ENCODE measurements at regions not wholly inside any gene's neighbourhood (a gene's known extent, or its start where the extent isn't known, plus 50 kb on each side); places are given as distances from the start of the nearest gene placed in this dataset.

DNA sequence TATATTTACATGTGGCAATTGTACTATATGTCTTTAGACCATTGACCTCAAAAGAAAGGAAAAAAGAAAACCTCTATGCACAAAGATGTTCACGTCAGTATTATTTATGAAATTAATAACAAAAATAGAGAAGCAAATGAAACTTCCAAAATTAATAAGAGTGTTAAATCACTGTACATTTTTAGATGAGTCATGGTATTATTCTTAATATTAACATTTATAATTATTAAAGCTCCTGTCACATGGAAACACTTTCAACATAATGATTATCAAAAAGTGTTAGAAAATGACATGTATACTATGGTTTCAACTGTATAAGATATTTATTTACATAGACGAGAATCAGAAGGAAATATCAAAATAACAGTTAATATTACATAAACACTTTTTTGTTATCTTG lies 324.9 kb upstream of the RUNX1 start:
- DNase-seq (ENCODE audit: low spot score) = no peak

DNA sequence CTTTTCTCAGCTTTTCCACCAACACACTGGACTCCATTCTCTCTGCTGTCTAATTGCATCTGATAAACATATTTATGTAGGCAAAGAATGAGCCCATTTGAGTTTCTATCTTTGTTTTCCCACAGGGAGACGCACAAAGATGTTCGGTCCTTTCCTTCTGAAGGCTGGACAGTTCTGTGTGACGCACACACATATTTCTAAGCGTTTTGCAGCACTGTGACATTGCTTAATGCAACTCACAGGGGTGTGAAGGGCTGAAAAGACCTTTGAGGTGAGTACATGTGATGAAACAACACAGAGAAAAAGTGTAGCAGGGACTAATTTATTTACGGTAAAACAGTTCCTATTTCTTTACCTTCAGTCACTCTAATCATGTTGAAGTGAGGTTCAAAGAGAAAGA lies 323.1 kb upstream of the RUNX1 start:
- no peak for DNase-seq (ENCODE audit: low spot score)

DNA sequence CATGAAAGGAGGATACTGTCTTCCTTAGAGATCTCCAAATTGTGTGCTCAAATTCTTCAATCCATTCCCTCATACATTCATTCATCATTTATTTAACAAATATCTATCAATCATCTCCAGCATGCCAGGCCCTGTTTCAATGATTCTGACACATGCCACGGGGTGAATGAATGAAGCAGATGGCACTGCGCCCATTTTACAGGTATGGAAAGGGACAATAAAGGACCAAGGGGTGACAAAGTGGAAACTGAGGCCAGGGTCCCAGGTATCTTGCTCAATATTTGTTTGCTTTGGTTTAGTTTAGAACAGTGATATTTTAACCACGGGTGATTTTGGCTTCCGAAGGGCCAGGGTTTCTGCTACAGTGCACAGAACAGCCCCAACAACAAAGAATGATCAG lies 321.6 kb upstream of the RUNX1 start:
- DNase-seq (ENCODE audit: low spot score) = no peak

DNA sequence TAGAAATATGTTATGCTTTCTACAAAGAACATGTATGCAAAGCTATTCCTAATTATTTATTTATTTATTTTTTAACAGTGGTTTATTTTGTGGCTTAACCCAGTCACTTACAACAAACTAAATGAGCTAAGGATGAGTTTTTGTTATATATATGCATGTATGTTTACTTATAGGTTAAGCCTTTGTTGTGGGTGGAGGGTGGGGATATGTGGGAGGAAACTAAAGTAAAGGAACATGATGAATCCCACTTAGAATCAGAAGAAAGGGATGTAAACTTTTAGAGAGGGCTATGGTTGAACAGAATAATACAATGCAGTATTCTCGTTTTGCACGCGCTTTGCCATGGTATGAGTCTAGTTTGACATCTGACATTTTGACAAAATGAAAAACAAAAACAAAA lies 321.0 kb upstream of the RUNX1 start:
- no peak for DNase-seq (ENCODE audit: low spot score)

DNA sequence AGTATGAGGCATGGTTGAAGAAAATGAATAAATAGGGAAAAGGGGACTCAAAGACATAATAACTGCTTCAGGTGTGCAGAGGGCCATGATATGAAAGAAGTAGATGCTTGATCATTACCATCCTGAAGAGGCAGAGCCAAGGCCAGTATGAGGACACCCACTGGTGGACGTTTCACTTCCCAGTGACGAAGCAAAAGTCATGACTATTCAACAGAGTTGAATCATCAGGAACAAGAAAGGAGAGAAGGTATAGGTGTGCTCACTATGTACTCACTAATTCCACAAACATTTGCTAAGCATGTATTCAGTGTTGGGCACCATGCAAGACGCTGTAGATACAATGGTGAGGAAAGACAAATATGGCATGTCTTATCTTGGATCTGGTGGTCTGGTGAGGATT lies 319.2 kb upstream of the RUNX1 start:
- DNase-seq (ENCODE audit: low spot score) = no peak

DNA sequence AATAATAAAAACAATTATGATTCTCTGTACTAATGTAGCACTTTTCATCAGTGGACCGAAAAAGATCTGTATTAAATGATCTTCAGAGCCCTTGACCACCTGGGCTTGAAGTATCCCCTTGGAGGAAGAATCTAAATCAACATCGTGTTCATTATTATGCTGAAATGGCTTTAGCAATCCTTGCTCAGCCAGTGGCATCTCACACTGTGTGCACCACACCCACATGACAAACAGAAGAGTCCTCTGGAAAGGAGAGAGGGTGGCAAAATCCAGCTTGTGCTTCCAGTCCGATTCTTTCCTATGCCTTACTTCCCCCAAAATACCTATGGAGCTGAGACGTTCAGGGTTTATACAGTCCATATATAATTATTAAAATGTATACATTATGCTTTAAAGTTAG lies 318.5 kb upstream of the RUNX1 start:
- no peak for DNase-seq (ENCODE audit: low spot score)

DNA sequence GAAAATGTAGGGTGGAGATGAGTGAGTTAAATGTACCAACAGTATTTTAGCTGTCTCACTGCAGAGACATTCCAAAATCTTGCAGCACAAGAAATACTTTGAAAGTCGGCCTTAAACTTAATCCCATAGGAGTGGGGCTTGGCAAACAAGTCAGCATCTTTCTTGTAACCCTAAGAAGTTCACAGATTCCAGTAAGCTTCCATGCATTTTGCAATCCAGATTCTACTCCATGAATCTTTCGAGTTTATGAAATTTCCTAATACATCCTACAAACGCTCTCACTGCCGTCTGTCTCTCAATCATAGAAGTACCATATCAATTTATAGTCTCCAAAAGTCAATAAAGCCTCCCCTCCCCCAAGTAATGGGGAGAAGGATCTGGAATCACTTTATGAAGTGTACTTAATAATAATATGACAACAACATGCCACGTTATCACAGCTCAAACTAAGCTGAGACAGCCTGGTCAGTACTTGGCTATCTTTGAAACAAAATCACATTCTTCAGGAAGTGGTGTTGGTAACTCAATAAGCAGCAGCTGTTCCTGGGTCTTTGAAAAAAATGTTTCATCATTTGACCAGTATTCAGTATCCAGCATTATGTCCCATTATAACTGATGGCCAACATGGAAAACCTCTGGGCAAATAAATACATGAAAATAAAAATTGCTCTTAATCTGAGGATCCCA lies 317.4 kb upstream of the RUNX1 start:
- DNase-seq (ENCODE audit: low spot score) = peak; percentile 98

DNA sequence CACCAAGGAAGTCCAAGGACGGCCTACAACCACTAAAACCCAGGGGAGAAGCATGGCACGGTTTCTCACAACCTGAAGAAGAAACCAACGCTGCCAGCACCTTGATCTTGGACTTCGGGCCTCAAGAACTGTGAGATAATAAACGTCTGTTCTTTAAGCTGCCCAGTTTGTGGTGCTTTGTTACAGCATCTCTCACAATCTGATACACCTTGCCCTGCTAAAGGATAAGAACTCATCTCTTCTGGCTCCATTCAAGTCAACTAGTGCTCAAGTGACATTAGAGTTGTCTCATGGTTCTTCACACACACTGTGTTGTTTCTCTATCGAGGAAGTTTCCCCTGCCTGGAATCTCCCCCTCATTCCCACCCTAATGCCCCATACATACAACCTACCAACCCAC lies 314.4 kb upstream of the RUNX1 start:
- DNase-seq (ENCODE audit: low spot score) = no peak

DNA sequence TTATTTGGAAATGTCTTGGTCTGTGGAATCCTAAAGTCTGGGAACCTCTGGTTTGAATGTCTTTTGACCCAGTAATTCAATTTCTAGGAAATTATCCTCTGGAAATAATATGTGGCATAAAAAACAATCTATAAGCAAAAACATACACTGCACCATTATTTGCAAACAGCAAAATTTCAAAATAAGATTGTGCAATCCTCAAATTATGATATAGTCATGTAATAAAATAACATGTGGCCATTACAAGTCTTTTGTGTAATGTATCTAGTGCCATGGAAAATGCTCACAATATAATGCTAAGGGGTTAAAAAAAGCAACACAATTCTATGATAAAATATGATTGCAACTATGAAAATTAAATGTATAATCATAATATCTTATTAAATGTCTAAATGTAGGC lies 312.9 kb upstream of the RUNX1 start:
- DNase-seq (ENCODE audit: low spot score) = no peak

DNA sequence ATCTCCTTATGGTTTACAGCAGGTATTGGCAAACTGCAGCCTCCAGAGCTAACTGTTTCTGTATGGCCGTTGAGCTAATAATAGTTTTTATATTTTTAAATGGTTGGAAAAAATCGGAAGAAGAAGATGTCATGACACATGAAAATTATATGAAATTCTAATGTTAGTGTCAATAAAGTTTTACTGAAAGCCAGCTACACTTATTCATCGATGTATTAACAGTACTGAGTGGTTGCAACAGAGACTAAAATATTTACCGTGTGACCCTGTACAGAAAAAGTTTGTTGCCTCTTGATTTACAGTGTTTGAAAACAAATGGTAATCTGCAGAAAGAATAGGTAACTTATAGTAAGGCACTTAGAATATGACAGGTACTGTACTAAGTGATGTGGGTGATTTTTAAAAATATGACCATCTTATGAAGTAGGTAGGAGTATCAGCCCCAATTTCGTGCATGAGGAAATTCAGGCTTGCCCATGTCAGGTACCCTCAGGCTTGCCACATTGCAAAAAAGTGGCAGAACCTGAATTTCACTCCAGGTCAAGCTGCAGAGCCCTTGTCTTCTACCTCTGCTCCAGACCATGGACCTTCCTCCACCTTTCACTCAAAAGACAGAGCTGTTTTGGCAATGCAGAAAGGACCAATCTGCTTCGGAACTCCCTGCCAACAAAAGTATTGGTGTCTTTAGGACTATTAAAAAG lies 311.9 kb upstream of the RUNX1 start:
- no peak for DNase-seq (ENCODE audit: low spot score)

DNA sequence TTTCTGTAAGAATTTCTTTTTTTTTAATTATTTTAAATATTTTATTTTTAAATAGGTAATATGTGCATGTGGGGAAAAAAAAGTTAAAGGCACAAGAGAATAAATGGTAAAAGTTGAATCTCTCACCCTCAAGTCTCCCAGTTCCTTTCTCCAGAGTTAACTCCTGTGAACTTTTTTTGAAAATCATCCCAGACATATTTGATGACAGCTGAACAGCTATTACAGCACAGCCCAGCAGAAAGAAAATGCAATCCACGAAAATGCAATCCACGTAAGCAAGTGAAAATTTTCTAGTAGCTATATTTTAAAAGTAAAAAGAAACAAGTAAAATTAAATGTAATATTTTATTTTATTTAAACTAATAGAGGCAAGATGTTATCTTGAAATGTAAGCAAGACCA lies 310.0 kb upstream of the RUNX1 start:
- DNase-seq (ENCODE audit: low spot score) = peak; percentile 69

DNA sequence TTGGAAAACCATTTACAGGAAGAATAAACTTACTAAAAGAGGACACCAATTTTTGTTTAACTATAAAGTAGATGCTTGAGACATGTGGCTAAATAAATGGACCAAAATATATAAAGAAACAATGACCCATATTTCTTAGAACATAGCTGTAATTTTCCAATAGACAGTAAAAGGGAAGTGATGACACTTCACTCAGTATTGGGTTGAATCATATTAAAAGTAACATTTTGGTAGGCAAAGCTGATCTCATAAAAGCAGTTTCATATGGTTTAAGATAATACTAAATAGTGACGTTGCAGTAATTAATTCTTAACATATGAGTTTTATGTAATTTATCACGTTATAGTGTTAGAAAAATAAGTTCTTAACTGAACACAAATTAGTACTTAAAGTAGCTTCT lies 308.9 kb upstream of the RUNX1 start:
- no peak for DNase-seq (ENCODE audit: low spot score)

DNA sequence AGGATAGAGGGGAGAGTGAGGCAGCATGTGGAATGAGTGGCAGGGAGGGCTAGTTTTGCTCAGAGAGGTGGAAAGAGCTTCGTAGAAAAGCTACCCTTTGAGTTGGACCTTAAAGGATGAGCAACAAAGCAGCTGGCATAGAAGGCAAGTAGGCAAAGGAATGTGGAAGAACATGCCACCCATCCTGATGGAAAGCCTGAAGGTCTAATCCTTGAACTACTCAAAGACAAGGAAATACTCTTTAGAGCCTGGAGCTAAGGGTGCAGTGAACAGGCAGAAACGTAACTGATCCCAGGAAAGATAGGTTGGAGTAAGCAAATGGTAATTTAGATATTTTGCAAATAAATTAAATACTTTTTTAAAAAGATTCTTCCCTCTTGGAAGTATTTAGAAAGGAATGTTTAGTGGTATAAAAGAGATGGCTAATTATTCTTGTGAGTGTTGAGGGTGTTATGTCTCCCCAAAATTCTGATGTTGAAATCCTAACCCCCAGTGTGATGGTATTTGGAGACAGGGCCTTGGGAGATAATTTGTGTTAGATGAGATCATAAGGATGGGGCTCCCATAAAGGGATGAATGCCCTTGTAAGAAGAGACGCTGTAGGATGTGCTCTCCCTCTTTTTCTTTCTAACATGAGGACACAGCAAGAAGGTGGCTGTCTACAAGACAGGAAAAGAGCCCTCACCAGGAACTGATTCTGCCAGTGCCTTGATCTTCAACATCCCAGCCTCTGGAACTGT lies 308.1 kb upstream of the RUNX1 start:
- DNase-seq (ENCODE audit: low spot score) = no peak

DNA sequence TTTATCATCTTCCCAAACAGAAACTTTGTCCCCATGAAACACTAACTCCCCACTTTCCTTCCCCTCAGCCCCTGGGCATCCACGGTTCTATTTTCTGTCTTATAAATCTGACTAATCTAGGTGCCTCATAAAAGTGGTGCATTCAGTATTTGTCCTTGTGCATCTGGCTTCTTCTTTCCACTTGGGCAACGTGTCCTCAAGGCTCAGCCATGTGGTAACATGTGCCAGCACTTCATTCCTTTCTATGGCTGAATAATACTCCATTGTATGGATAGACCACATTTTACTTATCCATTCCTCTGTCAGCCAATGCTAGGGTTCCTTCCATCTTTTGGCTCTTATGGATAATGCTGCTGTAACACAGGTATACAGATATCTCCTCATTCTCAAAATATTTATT lies 305.0 kb upstream of the RUNX1 start:
- DNase-seq (ENCODE audit: low spot score) = no peak

DNA sequence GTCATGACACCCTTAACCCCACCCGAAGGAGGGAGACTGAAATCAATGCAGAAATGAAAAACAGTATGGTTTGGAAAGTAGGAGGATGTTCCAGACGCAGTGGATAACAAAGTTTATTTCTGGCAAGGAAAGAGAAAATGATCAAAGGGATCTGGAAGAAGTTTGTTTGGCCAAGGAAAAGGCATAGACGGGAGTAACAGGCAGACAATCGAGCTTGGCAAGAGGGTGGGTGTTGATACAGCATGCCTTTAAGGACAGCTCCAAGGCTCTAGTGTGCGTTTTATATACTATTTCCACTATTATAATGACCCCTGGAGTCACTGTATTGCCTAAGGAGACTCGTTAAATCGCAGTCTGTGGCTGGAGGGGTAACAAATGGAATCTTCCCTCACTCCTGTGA lies 303.7 kb upstream of the RUNX1 start:
- peak; percentile 49 for DNase-seq (ENCODE audit: low spot score)

DNA sequence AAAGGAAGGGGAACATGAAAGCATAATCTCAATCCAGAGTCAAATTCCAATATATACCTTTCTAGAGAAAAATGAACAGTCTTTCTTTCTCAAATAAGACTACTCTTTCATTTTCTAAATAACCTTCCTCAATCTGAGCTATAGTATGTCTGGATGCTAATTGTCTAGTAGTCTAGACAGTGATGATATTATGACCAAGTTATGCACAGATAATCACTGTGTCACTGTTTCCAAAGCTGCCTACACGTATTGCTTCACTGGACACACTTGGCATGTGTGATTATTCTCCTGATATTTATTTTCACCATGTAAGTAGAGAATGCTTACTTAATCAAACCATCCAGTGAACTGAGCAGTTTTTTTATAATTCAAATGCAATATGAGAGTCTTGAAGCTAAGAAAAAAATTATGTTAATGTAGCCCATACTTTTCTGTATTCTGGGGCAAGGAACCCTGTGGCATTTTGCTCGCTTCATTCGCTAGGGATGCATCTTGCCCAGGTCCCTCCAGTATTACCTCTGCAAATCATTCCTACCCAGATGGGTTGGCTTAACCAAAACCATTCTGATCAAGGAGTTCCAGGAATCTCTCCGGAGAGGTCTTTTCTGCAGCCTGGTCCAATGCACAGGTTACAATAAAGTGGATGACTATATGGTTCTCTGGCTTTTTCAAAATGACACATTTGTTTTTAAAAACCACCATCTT lies 303.1 kb upstream of the RUNX1 start:
- peak; percentile 56 for DNase-seq (ENCODE audit: low spot score)

DNA sequence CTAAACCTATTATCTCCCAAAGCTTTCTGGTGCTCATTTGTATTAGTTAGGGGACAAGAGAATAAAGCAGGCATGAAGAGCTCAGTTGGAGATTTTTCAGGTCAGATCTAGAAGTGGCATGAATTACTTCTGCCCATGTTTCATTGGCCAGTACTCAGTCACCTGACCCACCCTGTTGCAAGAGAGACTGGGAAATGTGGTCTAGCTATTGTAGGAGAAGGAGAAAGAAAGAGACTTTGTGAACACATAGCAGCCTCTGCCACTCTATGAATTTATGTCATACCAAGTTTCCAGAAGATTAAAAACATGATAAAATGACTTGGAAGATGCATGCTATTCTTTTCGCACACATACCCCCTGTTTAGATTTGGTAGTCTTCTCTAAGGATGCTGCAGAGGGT lies 302.3 kb upstream of the RUNX1 start:
- no peak for DNase-seq (ENCODE audit: low spot score)

DNA sequence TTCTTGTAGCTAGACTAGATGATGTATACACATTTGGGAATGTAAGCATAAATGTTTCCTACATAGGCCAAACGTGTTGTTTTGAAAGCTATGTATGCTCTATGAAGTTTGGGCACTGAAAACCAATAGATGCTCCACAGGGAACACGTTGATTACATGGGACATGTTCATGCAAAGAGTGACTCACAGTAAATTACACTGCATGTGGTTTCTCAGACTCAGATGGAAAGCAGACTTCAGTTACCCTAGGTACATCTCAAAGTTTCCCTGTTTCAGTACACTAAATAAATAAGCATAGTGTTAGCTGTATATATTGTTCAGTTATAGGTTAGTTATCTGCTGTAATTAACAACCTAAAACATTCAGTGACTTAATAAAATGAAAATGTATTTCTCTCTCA lies 301.9 kb upstream of the RUNX1 start:
- no peak for DNase-seq (ENCODE audit: low spot score)

DNA sequence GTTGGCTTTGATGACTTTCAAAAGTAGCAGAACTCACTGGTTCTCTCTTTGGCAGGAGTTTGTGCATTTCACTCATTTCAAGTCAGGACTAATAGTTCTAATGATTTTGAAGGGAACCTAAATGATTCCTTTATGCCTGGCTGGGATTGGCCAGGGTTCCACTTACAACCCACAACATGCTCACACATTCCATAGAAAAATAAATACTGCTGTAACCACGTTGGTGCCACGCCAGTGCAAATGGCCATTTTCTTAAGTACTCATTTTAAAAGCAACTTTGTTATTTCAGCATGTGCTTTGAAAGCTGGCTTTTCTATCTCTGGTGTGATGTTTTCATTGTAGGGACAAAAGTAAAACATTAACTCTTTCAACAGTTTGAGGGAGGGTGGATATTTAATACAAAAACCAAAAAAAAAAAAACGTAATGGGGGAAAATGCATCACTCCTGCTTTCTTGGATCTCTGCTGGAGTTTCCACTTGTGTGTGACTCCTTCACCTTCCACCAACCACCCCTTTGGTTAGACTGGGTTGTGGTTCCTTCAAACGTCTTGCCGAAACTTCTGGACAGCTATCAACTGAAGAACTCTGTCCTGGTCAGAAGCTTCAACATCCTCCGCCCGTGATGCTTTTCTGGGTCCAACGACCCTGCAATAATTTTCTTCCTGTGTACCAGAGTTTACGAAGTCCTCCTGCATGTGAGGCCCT lies 300.4 kb upstream of the RUNX1 start:
- no peak for DNase-seq (ENCODE audit: low spot score)

DNA sequence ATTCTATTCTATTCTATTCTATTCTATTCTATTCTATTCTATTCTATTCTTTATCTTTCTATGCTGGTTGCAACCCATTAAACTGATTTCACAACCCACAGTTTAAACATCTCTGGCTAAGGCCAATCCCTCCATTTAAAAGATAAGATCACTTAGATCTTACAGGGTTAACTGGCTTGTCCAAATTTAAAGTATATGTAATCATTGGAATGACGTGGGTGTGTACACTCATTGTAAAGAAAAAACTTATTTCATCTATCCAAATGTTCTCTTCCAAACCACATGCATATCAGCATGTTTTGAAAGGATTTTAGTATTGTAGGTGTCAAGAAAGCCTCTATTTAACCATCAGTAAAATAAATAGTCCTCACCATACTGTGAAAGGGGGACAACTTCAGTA lies 299.6 kb upstream of the RUNX1 start:
- no peak for DNase-seq (ENCODE audit: low spot score)

DNA sequence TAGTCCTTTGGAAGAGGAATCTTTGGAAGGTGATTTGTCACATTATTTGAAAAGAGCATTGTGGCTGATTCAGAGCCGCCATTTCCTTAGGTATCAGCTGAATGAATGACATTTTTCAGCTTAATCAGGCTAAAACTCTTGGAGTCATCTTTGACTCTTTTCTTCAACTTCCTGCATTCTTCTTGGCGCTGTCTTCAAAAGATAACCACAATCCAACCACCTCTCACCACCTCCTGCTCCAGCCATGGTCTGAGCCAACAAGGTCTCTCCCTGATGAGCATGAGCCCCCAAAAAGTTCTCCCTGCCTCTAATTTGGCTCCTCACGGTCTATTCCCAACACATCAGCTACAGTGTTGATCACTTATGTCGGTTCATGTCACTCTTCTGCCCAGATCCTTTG lies 297.6 kb upstream of the RUNX1 start:
- DNase-seq (ENCODE audit: low spot score) = no peak

DNA sequence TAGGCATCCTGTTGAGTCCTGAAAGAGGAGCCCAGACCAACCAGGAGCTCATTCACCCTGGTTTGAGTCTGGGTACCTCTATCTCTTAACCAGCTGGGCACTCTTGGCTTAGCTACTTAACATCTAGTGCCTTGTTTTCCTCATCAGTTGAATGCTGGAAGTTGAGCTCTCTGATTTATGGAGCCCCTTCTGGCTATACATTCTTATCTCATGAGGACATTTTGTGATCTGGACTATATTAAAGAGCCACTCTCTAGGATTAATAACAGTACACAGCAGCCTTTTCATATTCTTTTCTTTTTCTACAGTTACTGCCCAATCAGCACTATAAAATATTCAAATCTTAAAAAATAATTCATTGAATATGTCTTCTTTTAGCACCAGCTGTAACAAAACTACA lies 296.9 kb upstream of the RUNX1 start:
- peak; percentile 80 for DNase-seq (ENCODE audit: low spot score)
